HG02943 (cell line): ENCODE measurements at regions not wholly inside any gene's neighbourhood (a gene's known extent, or its start where the extent isn't known, plus 50 kb on each side); places are given as distances from the start of the nearest gene placed in this dataset.
A peak's percentile ranks its signal among the peaks of the same experiment; 100 is the strongest.
"Not testable (repeated sequence)": the region's sequence is repeated elsewhere in the genome, so short reads cannot be mapped to it uniquely, and the experiment has no call there.

ENCODE experiments used
- ATAC-seq: cut with Tn5 transposase; IDR thresholded peaks from one replicate; pipeline ENCODE4 v1.9.1; 2021; ENCODE audit warnings: mild to moderate bottlenecking, low read depth, moderate library complexity; ENCODE audit not compliant: unreplicated experiment

GRCh38 chr14:105672450-105673200, 146.2 kb downstream of the TMEM121 start:
- not testable (repeated sequence) for ATAC-seq

- not testable (repeated sequence) for ATAC-seq
Measured at GRCh38 chr14:105675433-105675832, 149.1 kb downstream of the TMEM121 start.

- ATAC-seq, result not testable (repeated sequence)
Measured at GRCh38 chr14:105675905-105676670, 149.7 kb downstream of the TMEM121 start.

GRCh38 chr14:105678057-105678456, 151.7 kb downstream of the TMEM121 start:
- not testable (repeated sequence) for ATAC-seq

GRCh38 chr14:105678996-105679958, 152.9 kb downstream of the TMEM121 start:
- not testable (repeated sequence) for ATAC-seq

GRCh38 chr14:105679959-105680735, 153.8 kb downstream of the TMEM121 start:
- ATAC-seq, result peak; percentile 44

GRCh38 chr14:105680736-105681098, 154.3 kb downstream of the TMEM121 start:
- peak; percentile 38 for ATAC-seq

GRCh38 chr14:105681606-105682185, 155.3 kb downstream of the TMEM121 start:
- ATAC-seq, result not testable (repeated sequence)

- not testable (repeated sequence) for ATAC-seq
Measured at GRCh38 chr14:105682442-105682841, 156.1 kb downstream of the TMEM121 start.

- ATAC-seq, result no peak
Measured at GRCh38 chr14:105682956-105683570, 156.7 kb downstream of the TMEM121 start.

GRCh38 chr14:105684056-105684455, 157.7 kb downstream of the TMEM121 start:
- not testable (repeated sequence) for ATAC-seq

GRCh38 chr14:105684597-105684996, 158.2 kb downstream of the TMEM121 start:
- ATAC-seq, result not testable (repeated sequence)

GRCh38 chr14:105685003-105685402, 158.6 kb downstream of the TMEM121 start:
- ATAC-seq, result no peak

- not testable (repeated sequence) for ATAC-seq
Measured at GRCh38 chr14:105685605-105686004, 159.2 kb downstream of the TMEM121 start.

- ATAC-seq, result not testable (repeated sequence)
Measured at GRCh38 chr14:105686050-105686449, 159.7 kb downstream of the TMEM121 start.

GRCh38 chr14:105686462-105687170, 160.2 kb downstream of the TMEM121 start:
- not testable (repeated sequence) for ATAC-seq

- ATAC-seq, result not testable (repeated sequence)
Measured at GRCh38 chr14:105687171-105688022, 161.0 kb downstream of the TMEM121 start.
